ENCODE measurements at regions not wholly inside any gene's neighbourhood (a gene's known extent, or its start where the extent isn't known, plus 50 kb on each side); places are given as distances from the start of the nearest gene placed in this dataset.

DNA sequence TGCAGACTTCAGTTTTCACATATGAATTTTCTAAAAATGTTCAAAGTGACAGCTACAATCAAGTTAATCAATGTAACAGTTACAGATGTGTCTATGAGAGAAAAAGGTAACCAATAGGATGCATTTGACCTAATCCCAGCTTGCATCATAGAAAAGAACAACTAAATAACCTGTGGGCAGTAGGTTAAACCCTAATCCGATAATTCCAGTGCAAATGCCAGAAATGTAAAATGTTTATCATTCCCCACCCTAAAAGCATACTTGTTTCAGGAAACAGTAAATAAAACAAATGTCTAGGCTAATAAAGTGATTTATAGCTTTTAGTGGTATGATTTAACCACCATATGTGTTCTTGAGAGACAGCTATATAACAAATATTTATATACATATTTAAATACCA is 592.6 kb downstream of the PRELID2 start:
- no peak overlapping the region for H3K4me3 ChIP-seq (ENCODE audit: low read depth, poor library complexity, severe bottlenecking)
- TF ChIP-seq, protein P1, sequence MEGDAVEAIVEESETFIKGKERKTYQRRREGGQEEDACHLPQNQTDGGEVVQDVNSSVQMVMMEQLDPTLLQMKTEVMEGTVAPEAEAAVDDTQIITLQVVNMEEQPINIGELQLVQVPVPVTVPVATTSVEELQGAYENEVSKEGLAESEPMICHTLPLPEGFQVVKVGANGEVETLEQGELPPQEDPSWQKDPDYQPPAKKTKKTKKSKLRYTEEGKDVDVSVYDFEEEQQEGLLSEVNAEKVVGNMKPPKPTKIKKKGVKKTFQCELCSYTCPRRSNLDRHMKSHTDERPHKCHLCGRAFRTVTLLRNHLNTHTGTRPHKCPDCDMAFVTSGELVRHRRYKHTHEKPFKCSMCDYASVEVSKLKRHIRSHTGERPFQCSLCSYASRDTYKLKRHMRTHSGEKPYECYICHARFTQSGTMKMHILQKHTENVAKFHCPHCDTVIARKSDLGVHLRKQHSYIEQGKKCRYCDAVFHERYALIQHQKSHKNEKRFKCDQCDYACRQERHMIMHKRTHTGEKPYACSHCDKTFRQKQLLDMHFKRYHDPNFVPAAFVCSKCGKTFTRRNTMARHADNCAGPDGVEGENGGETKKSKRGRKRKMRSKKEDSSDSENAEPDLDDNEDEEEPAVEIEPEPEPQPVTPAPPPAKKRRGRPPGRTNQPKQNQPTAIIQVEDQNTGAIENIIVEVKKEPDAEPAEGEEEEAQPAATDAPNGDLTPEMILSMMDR (IDR thresholded peaks at IDR 0.05), result no peak
- TF ChIP-seq POLR2A (IDR thresholded peaks at IDR 0.05), result no peak
- 71 to 89% methylated on average over 1 of the region's 1 CpG for WGBS, 2 donors
- DNase-seq (ENCODE audit: low spot score in 2 of 2), result no peak
- intact Hi-C loops (cut with DNase I; ENCODE audit: low total_unique reads), result no loop called here

DNA sequence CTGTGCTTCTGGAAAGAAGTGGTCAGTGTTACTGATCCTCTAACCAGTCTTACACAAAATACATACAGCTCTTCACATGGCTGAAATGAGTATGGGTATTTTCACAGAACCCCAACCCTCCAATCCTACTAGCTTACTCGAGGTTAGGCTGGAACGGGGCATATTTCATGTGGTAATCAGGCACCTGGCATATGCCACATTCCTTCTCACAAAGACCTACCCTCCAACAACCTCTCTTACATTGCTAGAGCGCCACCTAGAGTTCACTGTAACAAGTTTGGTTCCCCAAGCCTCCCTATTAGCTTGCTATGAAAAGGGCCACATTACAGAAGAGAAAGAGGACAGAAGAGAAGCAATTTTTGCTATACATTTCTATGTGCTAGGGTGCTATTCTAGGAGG is 597.3 kb downstream of the PRELID2 start:
- DNase-seq (ENCODE audit: low spot score in 2 of 2), result no peak
- 12 to 22% methylated on average over 3 of the region's 3 CpGs for WGBS, 2 donors
- intact Hi-C loops (cut with DNase I; ENCODE audit: low total_unique reads), result no loop called here
- H3K4me3 ChIP-seq (ENCODE audit: low read depth, poor library complexity, severe bottlenecking), result no peak overlapping the region
- no peak for TF ChIP-seq POLR2A (IDR thresholded peaks at IDR 0.05)
- TF ChIP-seq, protein P1 (IDR thresholded peaks at IDR 0.05), result no peak

- TF ChIP-seq POLR2A (IDR thresholded peaks at IDR 0.05), result no peak
- TF ChIP-seq, protein P1 (IDR thresholded peaks at IDR 0.05), result no peak
- H3K4me3 ChIP-seq (ENCODE audit: low read depth, poor library complexity, severe bottlenecking), result no peak overlapping the region
- no peak for DNase-seq (ENCODE audit: low spot score in 2 of 2)
- intact Hi-C loops (cut with DNase I; ENCODE audit: low total_unique reads), result no loop called here
These were observed 598.2 kb downstream of the PRELID2 start for GRCh38 chr5:145236983-145237382.

GRCh38 chr5:145236127-145236526 is 599.0 kb downstream of the PRELID2 start:
- no peak overlapping the region for H3K4me3 ChIP-seq (ENCODE audit: low read depth, poor library complexity, severe bottlenecking)
- no peak for DNase-seq (ENCODE audit: low spot score in 2 of 2)
- intact Hi-C loops (cut with DNase I; ENCODE audit: low total_unique reads), result no loop called here
- 63 to 84% methylated on average over 1 of the region's 1 CpG for WGBS, 2 donors
- TF ChIP-seq, protein P1 (IDR thresholded peaks at IDR 0.05), result no peak
- TF ChIP-seq POLR2A (IDR thresholded peaks at IDR 0.05), result no peak

DNA sequence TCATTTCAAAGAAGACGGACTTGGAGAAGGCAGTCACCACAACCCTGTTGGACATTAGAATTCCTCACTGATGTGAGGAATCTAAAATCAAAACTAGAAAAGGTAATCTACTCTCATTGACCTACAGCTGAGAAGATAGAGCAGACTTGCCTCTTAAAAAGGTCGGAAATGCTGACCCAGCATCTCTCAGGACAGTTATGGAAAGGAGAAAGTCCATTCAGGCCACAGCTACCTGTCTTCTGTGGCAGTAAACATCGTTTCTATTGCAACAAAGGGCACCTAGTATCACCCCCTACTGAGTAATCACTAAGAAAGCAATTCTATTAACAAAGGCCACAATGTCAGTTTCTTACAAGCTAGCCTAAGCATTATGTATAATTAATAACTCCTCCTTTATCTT is 601.7 kb downstream of the PRELID2 start:
- H3K4me3 ChIP-seq (ENCODE audit: low read depth, poor library complexity, severe bottlenecking), result no peak overlapping the region
- intact Hi-C loops (cut with DNase I; ENCODE audit: low total_unique reads), result no loop called here
- DNase-seq (ENCODE audit: low spot score in 2 of 2), result no peak
- 87% methylated on average over 3 of the region's 3 CpGs for WGBS, 2 donors
- no peak for TF ChIP-seq POLR2A (IDR thresholded peaks at IDR 0.05)
- TF ChIP-seq, protein P1 (IDR thresholded peaks at IDR 0.05), result no peak

- no peak for DNase-seq (ENCODE audit: low spot score in 2 of 2)
- TF ChIP-seq, protein P1 (IDR thresholded peaks at IDR 0.05), result no peak
- TF ChIP-seq POLR2A (IDR thresholded peaks at IDR 0.05), result no peak
- intact Hi-C loops (cut with DNase I; ENCODE audit: low total_unique reads), result no loop called here
- WGBS, 2 donors, result 82% methylated on average over 2 of the region's 2 CpGs
- no peak overlapping the region for H3K4me3 ChIP-seq (ENCODE audit: low read depth, poor library complexity, severe bottlenecking)
These were observed 604.4 kb downstream of the PRELID2 start for GRCh38 chr5:145230781-145231180.
